Gastroesophageal sphincter (tissue), 4 donors: ENCODE measurements at regions not wholly inside any gene's neighbourhood (a gene's known extent, or its start where the extent isn't known, plus 50 kb on each side); places are given as distances from the start of the nearest gene placed in this dataset.

ENCODE experiments used
- ATAC-seq: fragments of 150-250 bp; one replicate; pipeline ENCODE4 v1.9.1; 2016; ENCODE audit warnings: mild to moderate bottlenecking, moderate library complexity
- H3K27ac ChIP-seq, 4 donors: fragments of 200-600 bp; sonication (generic) in 3 of 4; 1 replicate in 3 of 4; 2 replicates in 1 of 4; pipeline ENCODE4 v1.5.1; 2016 to 2019
- H3K27me3 ChIP-seq: fragments of 200-600 bp; sonication (generic); one replicate; pipeline ENCODE4 v1.5.1; 2019
- H3K36me3 ChIP-seq, 2 donors: fragments of 200-600 bp; sonication (generic); one replicate each; pipeline ENCODE4 v1.5.1; 2019; ENCODE audit warnings: control low read depth in 1 of 2
- H3K4me1 ChIP-seq, 3 donors: fragments of 200-600 bp; sonication (generic); 1 replicate in 2 of 3; 2 replicates in 1 of 3; pipeline ENCODE4 v1.5.1; 2016 to 2019; ENCODE audit warnings: control low read depth in 2 of 3
- H3K4me3 ChIP-seq, 2 donors: fragments of 200-600 bp; sonication (generic); one replicate each; pipeline ENCODE4 v1.5.1; 2019; ENCODE audit warnings: mild to moderate bottlenecking in 1 of 2, moderate library complexity in 1 of 2
- H3K9me3 ChIP-seq, 3 donors: fragments of 200-600 bp; sonication (generic); one replicate each; pipeline ENCODE4 v1.5.1; 2017 to 2019; ENCODE audit warnings: control low read depth in 2 of 3
- EP300 ChIP-seq: sonication (generic); formaldehyde crosslinking; IDR thresholded peaks from one replicate; pipeline ENCODE4 v1.6.1; 2017; ENCODE audit warnings: antibody characterized with exemption, mild to moderate bottlenecking
- POLR2A ChIP-seq, 2 donors: fragments of 450-650 bp; IDR thresholded peaks; one replicate each; pipeline ENCODE4 v1.6.1; 2017; ENCODE audit warnings: antibody characterized with exemption in 2 of 2, mild to moderate bottlenecking in 2 of 2, moderate library complexity in 1 of 2
- POLR2AphosphoS5 ChIP-seq: sonication (generic); formaldehyde crosslinking; IDR thresholded peaks from one replicate; pipeline ENCODE4 v1.6.1; 2017; ENCODE audit warnings: antibody characterized with exemption
- WGBS, 2 donors: methylation state at CpG; one replicate each; pipeline ENCODE4 v1.1.5; 2018; ENCODE audit warnings: low coverage in 1 of 2; 5-methylcytosine and 5-hydroxymethylcytosine counted together
- TF ChIP-seq, protein P1 (sequence below), 4 experiments: fragments of 200-600 bp in 2 of 4; fragments of 450-650 bp in 2 of 4; sonication (generic) in 1 of 4; IDR thresholded peaks; one replicate each; pipeline ENCODE4 v1.5.1; 2017 to 2019; ENCODE audit warnings: antibody characterized with exemption in 4 of 4, mild to moderate bottlenecking in 2 of 4, moderate library complexity in 2 of 4

DNA sequence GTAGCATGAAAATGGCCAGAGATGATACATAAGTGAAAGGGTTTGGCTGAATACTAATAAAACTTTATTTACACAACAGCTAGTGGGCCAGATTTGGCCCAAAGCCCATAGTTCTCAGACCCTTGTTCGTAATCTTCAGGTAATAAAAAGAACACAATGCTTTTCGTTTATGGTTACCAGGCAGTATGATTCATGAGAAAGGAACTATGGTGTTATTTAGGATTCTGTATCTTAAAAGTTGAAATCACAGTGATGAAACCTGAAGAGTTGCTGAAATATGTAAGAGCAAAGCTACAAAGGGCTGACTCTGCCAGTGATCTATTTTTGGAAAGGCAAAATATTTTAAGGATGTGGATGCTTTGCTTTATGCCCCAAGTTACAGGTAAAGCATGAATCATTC is 192.7 kb downstream of the SMC2 start:
- Histone ChIP-seq H3K4me3 (no peak overlapping the region), H3K27me3 (no peaks in the 10 kb centered on the region), H3K4me1 (no peaks in the 10 kb centered on the region), H3K27ac (no peak overlapping the region), H3K9me3 (no peaks in the 10 kb centered on the region), H3K36me3 (no peaks in the 10 kb centered on the region)
- TF ChIP-seq POLR2AphosphoS5 (no peak), POLR2A (IDR thresholded peaks at IDR 0.05) (no peak), EP300 (no peak)
- TF ChIP-seq, protein P1, sequence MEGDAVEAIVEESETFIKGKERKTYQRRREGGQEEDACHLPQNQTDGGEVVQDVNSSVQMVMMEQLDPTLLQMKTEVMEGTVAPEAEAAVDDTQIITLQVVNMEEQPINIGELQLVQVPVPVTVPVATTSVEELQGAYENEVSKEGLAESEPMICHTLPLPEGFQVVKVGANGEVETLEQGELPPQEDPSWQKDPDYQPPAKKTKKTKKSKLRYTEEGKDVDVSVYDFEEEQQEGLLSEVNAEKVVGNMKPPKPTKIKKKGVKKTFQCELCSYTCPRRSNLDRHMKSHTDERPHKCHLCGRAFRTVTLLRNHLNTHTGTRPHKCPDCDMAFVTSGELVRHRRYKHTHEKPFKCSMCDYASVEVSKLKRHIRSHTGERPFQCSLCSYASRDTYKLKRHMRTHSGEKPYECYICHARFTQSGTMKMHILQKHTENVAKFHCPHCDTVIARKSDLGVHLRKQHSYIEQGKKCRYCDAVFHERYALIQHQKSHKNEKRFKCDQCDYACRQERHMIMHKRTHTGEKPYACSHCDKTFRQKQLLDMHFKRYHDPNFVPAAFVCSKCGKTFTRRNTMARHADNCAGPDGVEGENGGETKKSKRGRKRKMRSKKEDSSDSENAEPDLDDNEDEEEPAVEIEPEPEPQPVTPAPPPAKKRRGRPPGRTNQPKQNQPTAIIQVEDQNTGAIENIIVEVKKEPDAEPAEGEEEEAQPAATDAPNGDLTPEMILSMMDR (IDR thresholded peaks at IDR 0.05) = no peak
- WGBS, 2 donors = 40 to 41% methylated on average over 2 of the region's 2 CpGs
- ATAC-seq = no peak

DNA sequence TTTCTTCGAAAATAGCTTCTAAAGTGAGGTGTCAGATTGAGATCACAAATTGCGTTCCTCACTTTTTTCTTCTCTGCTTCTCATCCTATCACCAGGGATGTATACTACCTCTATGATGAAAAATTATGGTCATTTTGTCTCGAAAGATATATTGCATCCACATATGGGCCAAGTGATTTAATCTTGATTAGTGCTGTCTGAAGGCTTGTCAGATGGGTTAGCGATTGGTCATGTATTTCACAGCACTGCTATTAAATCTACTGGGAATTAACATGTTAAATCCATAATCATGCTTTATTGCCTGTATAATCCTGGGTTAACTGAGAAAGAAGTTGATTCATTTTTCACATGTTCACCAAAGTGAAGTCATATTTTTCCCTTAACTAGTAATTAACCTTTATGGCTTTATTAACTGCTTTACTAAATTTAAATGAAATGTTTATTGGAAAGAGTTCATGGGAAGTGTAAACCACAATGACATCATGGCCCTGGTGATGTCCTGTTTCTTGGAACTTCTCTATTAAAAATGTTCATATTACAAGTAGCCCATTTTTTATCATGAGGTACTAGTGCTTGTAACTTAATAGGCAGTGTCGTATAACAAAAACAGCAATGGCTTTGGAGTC is 193.3 kb downstream of the SMC2 start:
- H3K4me1 ChIP-seq = no peaks in the 10 kb centered on the region
- H3K4me3 ChIP-seq = no peak overlapping the region
- 69 to 79% methylated on average over 5 of the region's 5 CpGs for WGBS, 2 donors
- TF ChIP-seq POLR2AphosphoS5 = no peak
- no peak for TF ChIP-seq EP300
- TF ChIP-seq, protein P1 (IDR thresholded peaks at IDR 0.05) = no peak
- no peak for TF ChIP-seq POLR2A (IDR thresholded peaks at IDR 0.05)
- no peak for ATAC-seq
- H3K36me3 ChIP-seq = no peaks in the 10 kb centered on the region
- H3K27me3 ChIP-seq = no peaks in the 10 kb centered on the region
- H3K9me3 ChIP-seq = no peaks in the 10 kb centered on the region
- no peak overlapping the region for H3K27ac ChIP-seq

DNA sequence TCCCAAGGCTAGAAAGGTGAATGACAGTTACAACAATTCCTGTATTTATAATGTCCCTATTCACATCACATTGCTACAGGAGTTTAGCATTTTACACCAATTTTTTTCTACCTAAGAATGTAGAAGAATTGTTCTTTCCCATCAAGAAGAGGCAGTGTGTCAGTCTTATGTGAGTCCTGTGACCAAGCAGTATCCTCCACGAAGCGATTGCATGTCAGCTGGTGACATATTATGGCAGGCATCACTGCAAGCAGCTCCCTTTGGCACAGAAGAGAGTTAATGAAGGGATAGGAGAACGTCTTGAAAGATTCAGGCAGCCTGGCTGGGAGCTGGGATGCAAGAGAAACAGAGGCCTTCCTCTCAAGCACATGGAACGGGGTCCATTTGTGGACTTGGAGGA is 199.8 kb downstream of the SMC2 start:
- no peaks in the 10 kb centered on the region for H3K36me3 ChIP-seq
- H3K27ac ChIP-seq = no peak overlapping the region
- H3K4me3 ChIP-seq = no peak overlapping the region
- TF ChIP-seq, protein P1 (IDR thresholded peaks at IDR 0.05) = no peak
- TF ChIP-seq POLR2A (IDR thresholded peaks at IDR 0.05) (no peak), EP300 (no peak), POLR2AphosphoS5 (no peak)
- no peaks in the 10 kb centered on the region for H3K27me3 ChIP-seq
- ATAC-seq = no peak
- H3K9me3 ChIP-seq = no peaks in the 10 kb centered on the region
- 67% methylated on average over 4 of the region's 4 CpGs for WGBS, 2 donors
- H3K4me1 ChIP-seq = no peaks in the 10 kb centered on the region

DNA sequence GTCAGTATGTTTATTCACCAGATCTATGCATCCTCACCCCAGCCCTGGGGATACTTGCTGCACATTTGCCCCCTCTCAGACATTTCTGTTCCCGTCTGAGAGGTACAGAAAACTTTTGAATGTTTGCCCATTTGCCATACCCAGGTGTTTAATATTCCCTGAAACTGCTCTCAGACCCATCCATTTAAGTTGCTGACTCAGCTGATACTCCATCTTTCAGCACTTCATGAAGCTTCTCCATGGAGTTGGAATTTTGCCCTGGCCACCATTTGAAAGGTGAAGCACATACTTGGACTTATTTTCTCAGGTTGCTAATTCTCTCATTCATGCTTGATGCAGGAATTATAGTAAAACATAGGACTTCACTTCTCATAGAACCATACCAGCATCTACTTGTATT is 203.9 kb upstream of the OR13F1 start:
- no peak overlapping the region for H3K4me3 ChIP-seq
- H3K36me3 ChIP-seq = no peaks in the 10 kb centered on the region
- TF ChIP-seq POLR2AphosphoS5 (no peak), POLR2A (IDR thresholded peaks at IDR 0.05) (no peak), EP300 (no peak)
- TF ChIP-seq, protein P1 (IDR thresholded peaks at IDR 0.05) = no peak
- WGBS, 2 donors = 50 to 63% methylated on average over 1 of the region's 1 CpG
- no peak overlapping the region for H3K27ac ChIP-seq
- ATAC-seq = no peak
- no peaks in the 10 kb centered on the region for H3K9me3 ChIP-seq
- H3K27me3 ChIP-seq = no peaks in the 10 kb centered on the region
- H3K4me1 ChIP-seq = no peaks in the 10 kb centered on the region

DNA sequence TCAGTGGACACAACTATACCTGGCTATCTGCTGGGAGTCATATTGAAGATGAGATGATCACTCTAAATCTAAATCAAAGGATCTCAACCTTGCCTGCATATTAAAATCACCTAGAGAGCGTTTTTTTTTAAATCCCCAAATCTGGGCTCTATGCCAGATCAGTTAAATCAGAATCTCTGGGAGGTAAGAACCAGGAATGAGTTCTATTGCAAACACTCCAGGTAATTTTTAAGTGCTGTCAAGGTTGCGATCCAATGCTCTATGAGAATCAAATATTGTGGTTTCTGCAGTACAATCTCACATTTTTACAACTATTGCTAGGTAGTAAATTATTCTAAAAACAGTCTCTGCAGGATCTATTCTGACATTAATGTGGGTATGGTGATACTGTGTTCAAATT is 202.3 kb upstream of the OR13F1 start:
- TF ChIP-seq EP300 = no peak
- TF ChIP-seq, protein P1 (IDR thresholded peaks at IDR 0.05) = no peak
- no peak for TF ChIP-seq POLR2A (IDR thresholded peaks at IDR 0.05)
- no peak for TF ChIP-seq POLR2AphosphoS5
- H3K9me3 ChIP-seq = no peaks in the 10 kb centered on the region
- no peaks in the 10 kb centered on the region for H3K27me3 ChIP-seq
- no peak overlapping the region for H3K4me3 ChIP-seq
- H3K36me3 ChIP-seq = no peaks in the 10 kb centered on the region
- 64 to 83% methylated on average over 2 of the region's 2 CpGs for WGBS, 2 donors
- no peaks in the 10 kb centered on the region for H3K4me1 ChIP-seq
- H3K27ac ChIP-seq = no peak overlapping the region
- ATAC-seq = no peak
